SK-MEL-5 (cell line): ENCODE measurements at regions not wholly inside any gene's neighbourhood (a gene's known extent, or its start where the extent isn't known, plus 50 kb on each side); places are given as distances from the start of the nearest gene placed in this dataset.
"Not testable (repeated sequence)": the region's sequence is repeated elsewhere in the genome, so short reads cannot be mapped to it uniquely, and the experiment has no call there.

Source experiments
- DNase-seq: peaks from one replicate; pipeline ENCODE4 v3.0.0-alpha.2; 2016; ENCODE audit warnings: low read depth, low spot score
- in situ Hi-C: cut with HindIII; loops from 2 replicates; pipeline ENCODE4 v1.10.0; 2016; ENCODE audit warnings: low sequenced_read_pairs, high pct_unique_total_duplicates, low pct_unique_long_range_greater_than_20kb

DNA sequence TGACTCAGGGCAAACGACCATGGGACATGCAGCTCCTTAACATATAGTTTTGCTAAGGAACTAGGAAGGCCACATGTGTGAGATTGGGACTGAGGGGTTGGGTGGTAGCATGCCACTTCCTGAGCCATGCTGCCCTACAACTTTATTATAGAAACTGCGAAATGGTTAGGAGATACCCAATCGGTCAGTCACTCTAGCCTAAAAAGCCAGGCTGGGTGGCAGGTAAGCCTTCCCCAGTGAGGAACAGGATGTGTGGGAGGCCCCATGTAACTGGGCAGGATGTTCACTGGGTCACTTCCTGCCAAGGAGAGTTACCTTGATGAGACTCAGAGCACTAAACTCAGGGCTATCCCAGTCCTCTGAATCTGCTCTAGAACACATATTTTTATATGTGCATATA lies 123.5 kb downstream of the MAP3K7 start:
- in situ Hi-C loops: no loop called here
- DNase-seq: no peak

DNA sequence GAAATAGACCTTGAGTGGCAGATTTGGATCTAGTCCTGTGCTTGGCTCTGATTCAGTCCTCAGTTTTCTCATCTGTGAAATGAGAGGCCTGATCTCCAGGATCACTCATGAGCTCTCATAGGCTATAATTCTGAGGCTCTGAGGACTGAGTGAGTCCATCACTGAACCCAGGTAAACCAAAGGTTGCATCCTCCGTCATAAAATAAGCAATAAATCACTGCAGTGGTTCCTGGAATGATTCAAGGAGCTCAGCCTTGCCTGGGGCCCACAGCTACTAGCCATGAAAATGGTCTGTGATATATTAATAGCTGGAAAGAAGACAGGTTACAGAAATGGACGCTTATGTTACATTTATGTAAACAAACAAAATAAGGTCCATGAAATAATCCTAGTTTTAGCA lies 124.8 kb downstream of the MAP3K7 start:
- no peak for DNase-seq
- in situ Hi-C loops: no loop called here

DNA sequence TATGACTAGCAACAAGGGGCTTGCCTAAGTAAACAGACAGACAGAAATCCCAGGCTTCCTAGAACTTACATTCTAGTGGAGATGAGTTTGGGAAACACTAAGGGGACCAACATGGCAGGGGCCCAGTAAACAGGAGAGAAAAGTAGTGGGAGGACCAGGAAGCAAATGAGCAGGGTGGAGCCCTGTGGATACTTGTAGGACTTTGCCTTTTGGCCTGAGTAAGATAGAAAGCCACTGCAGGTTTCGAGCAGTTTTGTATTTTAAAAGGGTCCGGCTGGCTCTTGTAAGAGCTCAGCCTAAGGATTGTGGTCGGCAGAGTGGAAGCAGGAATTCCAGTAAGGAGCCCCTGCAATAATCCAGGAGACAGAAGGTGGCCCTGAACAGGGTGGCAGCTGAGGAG lies 125.5 kb downstream of the MAP3K7 start:
- in situ Hi-C loops: no loop called here
- no peak for DNase-seq

DNA sequence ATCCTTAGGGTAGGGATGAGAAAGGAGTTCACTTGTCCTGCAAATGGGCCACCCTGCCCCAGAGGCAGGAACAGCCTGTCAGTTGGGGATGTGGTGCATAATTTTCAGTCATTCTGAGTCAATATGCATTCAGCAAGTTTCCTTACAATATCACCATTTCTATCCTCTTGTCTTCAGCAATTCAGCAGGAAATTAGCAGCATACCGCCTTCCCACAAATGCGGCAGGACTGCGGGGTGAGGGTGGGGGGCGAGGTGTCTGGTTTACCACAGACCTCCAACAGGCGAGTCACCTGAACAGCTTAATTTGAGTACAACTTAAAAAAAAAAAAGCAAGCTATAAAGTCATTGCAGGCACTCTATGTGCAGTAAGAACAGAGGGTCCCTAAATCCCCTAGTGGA lies 126.8 kb downstream of the MAP3K7 start:
- no peak for DNase-seq
- in situ Hi-C loops: no loop called here

DNA sequence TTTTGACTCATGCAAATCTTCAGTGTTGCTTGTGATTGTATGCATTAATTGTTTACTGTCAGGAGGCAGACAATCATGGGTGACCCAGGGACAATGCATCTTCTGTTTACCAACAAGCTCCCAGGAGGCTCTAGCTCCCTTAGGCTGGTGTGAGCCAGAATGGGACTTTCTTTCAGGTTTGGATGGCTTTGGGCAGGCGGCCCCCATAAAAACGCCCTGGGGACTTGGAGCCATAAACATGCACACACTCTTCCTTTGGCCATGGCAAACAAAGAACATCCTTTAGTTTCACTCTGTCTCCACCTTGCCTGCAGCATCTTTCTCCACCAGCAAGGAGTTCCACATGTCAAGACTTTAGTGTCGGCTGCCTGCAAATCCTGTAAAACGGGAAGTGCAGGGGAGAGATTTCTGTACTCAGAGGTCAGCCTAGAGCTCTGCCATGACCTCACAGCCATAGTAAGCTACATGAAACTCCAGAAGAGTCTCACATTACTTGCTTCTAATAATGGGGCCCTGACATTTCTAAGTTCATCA lies 127.6 kb downstream of the MAP3K7 start:
- in situ Hi-C loops: no loop called here
- peak; percentile 95 for DNase-seq

DNA sequence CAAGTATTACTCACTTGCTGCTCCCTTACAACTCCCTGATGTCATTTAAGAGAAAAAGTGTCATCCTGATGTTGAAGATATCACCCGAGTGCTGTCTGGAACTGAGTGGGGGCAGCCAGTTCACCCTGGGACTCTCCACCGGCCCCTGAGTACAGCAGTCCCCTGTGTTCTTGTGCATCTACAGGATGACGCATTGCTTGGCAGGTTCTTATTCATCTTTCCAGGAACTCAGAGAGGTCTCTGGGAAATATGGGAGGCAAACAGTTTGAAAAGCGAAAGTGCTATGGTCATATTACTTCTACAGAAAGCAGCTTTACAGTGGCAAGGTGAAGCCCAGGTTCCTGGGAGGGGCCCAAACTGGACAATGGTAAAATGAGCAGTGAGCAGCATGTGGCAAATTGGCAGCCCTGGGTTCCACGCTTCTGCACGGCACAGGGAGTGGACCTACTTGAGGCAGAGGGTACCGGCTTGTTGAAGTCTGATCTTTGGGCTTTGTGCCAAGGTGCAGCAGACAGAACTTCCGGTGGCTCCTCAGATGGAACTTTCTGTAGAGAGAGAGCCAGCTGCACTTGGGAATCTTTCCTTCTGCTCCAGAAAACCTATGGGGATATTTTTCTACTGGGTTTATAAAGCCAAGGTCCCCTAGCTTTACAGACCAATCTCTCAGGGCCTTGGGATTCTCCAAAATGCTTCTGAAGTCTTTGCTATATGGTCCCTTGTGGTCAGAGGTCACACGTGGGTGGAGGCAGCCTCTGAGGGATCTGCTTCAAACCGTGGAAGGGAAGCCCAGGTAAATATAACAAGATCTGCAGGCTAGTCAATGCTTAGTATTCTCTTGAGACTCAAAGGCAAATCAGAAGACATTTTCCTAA lies 128.3 kb downstream of the MAP3K7 start:
- DNase-seq: no peak
- in situ Hi-C loops: no loop called here

DNA sequence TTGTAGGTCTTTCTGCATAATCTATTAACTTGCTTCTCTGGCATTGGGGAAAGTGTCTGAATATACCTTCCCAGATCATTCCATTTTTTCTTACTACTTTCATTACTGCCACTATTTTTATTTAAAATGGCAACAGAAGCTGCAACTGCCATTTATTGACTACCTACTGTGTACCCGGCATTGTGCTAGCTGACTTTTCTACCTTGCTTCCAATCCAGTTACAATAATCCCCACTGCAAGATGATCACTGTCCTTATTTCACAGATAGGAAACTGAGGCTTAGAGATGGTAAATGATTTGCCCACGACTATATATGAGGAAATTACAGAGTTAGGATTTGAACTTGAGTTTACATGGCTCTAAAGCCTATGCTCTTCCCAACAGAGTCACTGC lies 129.0 kb downstream of the MAP3K7 start:
- DNase-seq: no peak
- in situ Hi-C loops: no loop called here

DNA sequence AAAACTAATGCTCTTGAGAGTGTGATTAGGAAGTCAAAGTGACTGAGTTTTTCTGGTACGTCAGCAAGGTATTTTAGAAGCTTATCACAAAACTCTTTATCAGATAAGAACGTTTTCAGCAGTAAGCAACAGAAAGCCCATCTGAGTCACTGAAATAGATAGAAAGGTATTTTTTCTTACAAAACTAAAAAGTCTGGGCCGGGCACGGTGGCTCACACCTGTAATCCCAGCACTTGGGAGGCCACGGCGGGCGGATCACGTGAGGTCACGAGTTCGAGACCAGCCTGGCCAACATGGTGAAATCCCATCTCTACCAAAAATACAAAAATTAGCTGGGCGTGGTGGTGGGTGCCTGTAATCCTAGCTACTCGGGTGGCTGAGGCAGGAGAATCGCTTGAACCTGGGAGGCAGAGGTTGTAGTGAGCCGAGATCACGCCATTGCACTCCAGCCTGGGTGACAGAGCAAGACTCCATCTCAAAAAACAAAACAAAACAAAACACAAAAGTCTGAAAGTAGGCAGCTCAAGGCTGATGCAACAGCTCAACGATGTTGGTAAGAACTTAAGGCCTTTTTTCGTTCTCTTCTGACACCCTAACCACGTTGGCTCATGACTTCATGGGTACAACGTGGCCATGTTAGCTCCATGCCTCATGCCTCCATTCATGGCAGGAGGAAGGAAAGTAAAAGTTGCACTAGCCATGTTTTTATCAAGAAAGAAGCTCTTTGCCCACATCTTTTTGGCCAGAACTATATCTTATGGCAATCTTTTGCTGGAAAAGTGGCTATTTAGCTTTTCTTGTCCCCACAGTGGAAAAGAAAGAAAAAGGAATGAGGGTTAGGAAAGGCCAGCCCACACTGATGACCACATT lies 129.6 kb downstream of the MAP3K7 start:
- DNase-seq, in situ Hi-C loops: not testable (repeated sequence)

DNA sequence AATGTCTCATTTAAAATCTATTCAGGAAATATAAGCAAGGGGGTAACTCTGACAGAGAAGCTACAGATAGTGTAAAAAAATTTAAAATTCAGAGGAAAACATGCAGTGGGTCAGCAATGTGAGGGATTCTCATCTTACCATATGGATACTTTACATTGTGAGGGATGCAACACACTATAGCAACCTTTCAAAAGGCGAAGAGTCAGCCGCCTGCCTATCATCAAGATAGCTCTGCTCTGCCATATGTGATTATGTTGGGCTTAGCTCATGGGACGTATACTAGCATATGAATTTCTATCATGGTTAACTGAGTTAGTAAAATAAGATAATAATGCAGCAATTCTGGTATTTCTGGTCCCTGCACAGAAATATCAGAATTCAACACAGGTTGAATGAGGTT lies 130.9 kb downstream of the MAP3K7 start:
- in situ Hi-C loops: no loop called here
- DNase-seq: no peak

DNA sequence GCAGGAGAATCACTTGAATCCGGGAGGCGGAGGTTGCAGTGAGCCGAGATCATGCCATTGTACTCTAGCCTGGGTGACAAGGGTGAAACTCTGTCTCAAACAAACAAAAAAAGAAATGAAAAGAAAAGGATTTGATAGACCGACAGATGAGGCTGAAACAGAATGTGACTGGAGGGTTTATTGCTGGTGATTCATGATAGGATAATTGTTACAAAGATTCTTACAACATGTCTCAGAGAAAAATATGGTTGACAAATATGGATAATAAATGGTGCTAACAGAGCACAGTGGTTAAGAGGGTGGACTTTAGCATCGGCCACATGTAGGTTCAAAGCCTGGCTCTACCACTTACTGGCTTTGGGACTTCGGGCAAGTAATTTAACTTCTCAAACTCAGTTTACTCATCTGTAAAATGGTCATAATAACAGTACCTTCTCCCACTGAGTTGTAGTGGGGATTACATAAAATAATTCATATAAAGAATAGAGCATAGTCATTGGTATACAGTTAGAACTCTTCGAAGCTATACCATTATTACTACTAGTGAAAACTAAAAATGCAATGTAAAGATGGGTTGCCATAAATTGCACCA lies 131.9 kb downstream of the MAP3K7 start:
- in situ Hi-C loops: no loop called here
- no peak for DNase-seq

DNA sequence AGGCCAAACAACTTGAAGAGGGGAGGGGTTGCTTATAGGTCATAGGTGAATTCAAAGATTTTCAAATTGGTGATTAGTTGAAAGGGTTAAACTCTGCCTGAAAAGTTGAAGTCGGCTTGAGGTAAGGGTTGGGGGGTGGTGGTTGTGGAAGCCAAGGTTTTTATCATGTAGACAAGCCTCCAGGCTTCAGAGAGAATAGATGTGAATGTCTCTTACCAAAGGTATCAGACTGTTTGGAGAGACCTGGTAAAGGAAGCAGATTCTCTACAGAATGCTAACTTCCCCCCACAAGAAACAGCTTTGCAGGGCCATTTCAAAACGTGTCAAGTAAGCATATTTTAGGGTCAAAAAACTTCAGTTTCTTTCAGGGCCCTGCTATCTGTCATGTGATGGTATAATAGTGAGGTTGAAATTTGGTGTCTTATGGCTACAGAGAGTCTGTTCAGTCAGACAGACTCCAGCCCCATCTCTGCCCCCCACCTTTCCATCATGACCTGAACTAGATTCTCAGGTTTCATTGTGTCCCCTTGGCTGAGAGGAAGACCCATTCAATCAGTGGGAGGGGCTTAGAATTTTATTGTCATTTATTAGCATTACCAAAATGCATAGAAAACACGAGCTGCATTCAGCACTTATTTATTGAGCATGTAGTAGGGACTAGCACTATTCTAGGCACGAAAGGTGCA lies 136.5 kb downstream of the MAP3K7 start:
- in situ Hi-C loops: no loop called here
- no peak for DNase-seq

DNA sequence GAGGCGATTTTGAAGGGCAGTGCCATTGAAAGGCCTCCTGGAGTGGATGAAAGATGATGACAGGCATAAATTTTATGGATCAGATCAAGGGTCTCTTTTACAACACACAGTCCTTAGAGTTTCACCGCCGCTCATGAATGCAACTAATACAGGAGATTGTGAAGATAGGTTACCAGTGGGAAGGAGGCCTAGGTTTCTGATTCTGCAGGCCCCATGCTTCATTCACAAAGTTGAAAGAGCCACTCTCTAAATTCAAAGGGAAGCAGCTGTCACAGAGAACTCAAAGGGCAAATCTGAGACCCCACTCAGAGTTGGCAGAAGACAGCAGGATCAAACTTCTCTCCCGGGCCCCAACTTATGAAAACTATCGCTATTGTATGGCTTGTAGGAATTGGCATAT lies 137.6 kb downstream of the MAP3K7 start:
- in situ Hi-C loops: no loop called here
- DNase-seq: no peak

DNA sequence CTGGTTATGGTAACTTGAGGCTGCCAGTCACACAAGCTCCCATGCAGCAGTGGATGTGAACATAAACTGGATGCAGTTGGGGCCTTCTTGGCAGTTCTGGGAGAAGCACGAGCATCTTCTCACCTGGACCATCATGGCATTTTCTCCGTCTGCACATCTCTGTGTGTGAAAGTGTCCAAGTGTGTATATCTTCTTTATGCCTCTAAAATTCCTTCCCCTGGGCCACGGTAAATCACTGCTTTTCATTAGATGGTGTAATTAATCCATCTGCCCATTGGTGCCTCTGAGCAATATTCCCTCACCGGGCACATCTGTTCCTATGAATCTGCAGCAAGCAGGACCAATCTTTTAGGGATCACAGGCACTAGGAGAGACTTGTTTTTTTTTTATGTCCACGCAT lies 138.0 kb downstream of the MAP3K7 start:
- in situ Hi-C loops: no loop called here
- DNase-seq: no peak

DNA sequence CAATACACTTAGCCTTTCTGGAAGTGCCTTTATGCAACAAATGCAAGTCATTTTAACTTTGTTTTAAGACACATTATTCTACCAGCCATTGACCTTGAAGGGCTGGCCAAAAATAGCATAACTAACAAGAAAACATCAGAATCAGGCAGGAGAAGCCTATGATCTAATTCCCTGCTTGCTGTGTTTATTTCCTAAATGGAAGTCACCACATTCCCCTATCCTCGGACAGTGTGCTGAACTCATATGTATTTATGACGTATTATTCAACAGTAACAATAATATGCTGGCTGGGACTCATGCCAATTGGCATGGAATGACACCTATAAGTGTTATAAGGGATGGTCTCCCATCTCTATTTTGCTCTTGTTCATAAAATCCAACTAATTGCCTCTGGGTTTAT lies 140.7 kb downstream of the MAP3K7 start:
- no peak for DNase-seq
- in situ Hi-C loops: no loop called here

DNA sequence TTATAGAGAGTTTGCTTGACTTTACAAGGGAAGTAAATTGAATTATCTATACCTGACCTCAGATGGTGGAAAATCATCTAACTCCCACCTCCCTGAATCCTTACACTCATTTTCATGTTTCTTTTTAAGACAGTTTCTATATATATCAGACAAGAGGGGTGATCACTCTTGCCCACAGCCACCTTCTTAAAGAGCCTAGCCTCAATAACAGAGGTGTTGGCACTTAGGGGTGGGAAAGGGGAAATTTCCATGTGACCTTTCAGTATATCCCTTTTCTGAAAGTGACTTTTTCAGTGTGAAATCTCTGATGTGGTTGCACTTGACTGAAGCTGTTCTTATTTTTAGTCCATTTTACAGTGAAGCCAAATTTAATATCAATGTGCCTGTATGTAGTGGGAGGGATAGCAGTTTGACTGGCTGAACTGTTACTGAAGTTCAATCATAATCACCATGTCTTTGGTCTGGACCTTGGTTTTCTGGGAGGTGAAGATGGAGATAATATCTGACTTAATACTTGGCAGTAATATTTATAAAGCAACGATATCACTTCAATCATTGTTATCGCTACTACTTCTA lies 141.3 kb downstream of the MAP3K7 start:
- no peak for DNase-seq
- in situ Hi-C loops: no loop called here

DNA sequence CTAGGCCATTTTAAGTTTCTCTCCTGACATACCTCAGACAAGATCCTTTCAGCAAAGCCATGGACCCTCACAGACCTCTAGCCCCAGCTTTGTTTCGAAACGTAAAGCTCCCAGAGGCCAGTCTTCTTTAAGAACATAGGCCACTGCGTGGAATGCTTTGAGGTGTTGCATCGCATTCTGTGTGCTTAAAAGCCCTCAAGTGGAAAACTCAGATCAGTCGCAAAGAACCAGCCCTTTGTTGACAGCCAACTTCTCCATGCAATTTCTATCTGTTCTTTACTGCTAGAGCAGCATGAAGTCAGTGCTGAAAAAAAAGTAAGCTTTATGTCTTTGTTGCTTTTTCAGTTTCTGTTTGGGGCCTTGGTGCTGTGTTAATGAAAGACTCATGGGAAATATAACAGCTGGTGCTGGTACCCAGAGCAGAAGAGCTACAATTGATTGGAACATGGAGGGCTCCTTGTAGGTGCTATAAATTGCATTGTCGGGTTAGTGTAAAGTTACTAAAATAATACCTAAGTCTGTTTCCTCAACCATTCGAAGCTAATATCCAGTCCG lies 142.6 kb downstream of the MAP3K7 start:
- in situ Hi-C loops: no loop called here
- no peak for DNase-seq

DNA sequence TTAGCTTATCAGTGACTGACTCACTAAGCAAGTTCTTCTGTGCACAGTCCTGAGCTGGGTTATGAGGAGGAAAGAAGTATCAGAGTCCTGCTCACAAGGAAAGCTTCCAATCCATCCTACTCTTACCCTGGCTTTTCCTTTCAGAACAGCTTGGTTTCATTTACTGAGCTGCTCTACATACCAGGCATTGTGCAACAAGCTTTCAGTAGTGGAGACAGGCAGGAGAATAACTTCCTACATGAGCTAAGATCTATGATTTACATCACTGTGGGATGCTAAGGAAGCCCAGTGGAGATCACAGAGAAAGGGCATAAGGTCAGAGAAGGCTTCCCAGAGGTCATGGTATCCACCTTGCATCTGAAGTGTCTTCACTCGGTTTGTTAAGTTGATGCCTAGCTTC lies 144.5 kb downstream of the MAP3K7 start:
- no peak for DNase-seq
- in situ Hi-C loops: no loop called here
